A549 (cell line): ENCODE measurements at regions not wholly inside any gene's neighbourhood (a gene's known extent, or its start where the extent isn't known, plus 50 kb on each side); places are given as distances from the start of the nearest gene placed in this dataset.

Experiments used
- ATAC-seq, 2 experiments: fragments of 200-7000 bp in 1 of 2; fragments of >200 bp in 1 of 2; cut with Nextera tagmentation in 1 of 2; cut with Tn5 transposase in 1 of 2; 3 replicates each; pipeline versions ENCODE4 v1.8.0 to v1.9.1; 2018 to 2020; ENCODE audit warnings: mild to moderate bottlenecking in 1 of 2, moderate library complexity in 1 of 2
- CTCF ChIA-PET: fragments of 300-600 bp; sonication (Branson Sonifier 250); formaldehyde crosslinking; extraction: SDS; loops from one replicate; lab custom pipeline; 2021; ENCODE audit warnings: antibody characterized with exemption, inconsistent platforms; lab: Yijun Ruan, JAX
- POLR2A ChIA-PET: fragments of 350-600 bp; formaldehyde crosslinking; extraction: SDS; loops from one replicate; lab custom pipeline; 2021; ENCODE audit warnings: antibody characterized with exemption, inconsistent platforms; lab: Yijun Ruan, JAX
- DNase-seq, 2 experiments: peaks; one replicate each; pipeline versions ENCODE4 v3.0.0 to v3.0.0-alpha.2; 2011 to 2016; ENCODE audit warnings: low read depth in 1 of 2, low spot score in 1 of 2
- FAIRE-seq: peaks from 2 replicates; lab custom pipeline; 2011; peaks lifted over from hg19 to GRCh38; lab: Jason Lieb, UNC
- H3K27ac ChIP-seq, 2 experiments: fragments of >200 bp; sonication (Bioruptor Twin); formaldehyde crosslinking; 3 replicates each; pipeline ENCODE4 v1.5.1; 2016 to 2017
- H3K4me1 ChIP-seq: fragments of >200 bp; sonication (Bioruptor Twin); formaldehyde crosslinking; 3 replicates; pipeline ENCODE4 v1.6.1; 2016
- H3K4me2 ChIP-seq: fragments of >200 bp; sonication (Bioruptor Twin); formaldehyde crosslinking; 3 replicates; pipeline ENCODE4 v1.6.1; 2016
- H3K4me3 ChIP-seq: fragments of >200 bp; sonication (Bioruptor Twin); formaldehyde crosslinking; 3 replicates; pipeline ENCODE4 v1.5.1; 2016
- H3K9me3 ChIP-seq: fragments of >200 bp; sonication (Bioruptor Twin); formaldehyde crosslinking; 3 replicates; pipeline ENCODE4 v1.6.1; 2016
- BHLHE40 ChIP-seq: IDR thresholded peaks from 2 replicates; pipeline ENCODE4 v1.6.1; 2012; ENCODE audit warnings: low read depth, low read length, inconsistent platforms
- ESRRA ChIP-seq: fragments of 150-350 bp; IDR thresholded peaks from 2 replicates; pipeline ENCODE4 v1.6.1; 2014; ENCODE audit warnings: mild to moderate bottlenecking, low read length, borderline replicate concordance
- FOSB ChIP-seq: fragments of 250-450 bp; sonication (Bioruptor Pico); IDR thresholded peaks from 2 replicates; pipeline ENCODE4 v1.5.0; 2020; ENCODE audit warnings: mild to moderate bottlenecking, moderate library complexity
- FOSL2 ChIP-seq, 2 experiments: fragments of 450-650 bp in 1 of 2; fragments of >200 bp in 1 of 2; sonication (Bioruptor Twin) in 1 of 2; formaldehyde crosslinking; IDR thresholded peaks; 2 replicates each; pipeline versions ENCODE4 v1.5.0 to v1.6.1; 2016 to 2020; ENCODE audit warnings: mild to moderate bottlenecking in 1 of 2, moderate library complexity in 1 of 2
- HOXB5 ChIP-seq: fragments of 250-450 bp; sonication (Bioruptor Pico); IDR thresholded peaks from 2 replicates; pipeline ENCODE4 v1.5.0; 2020; ENCODE audit warnings: mild to moderate bottlenecking, moderate library complexity
- JUNB ChIP-seq: fragments of >200 bp; sonication (Bioruptor Twin); formaldehyde crosslinking; IDR thresholded peaks from 2 replicates; pipeline ENCODE4 v1.6.1; 2016
- KDM5A ChIP-seq: fragments of 200-600 bp; sonication (generic); IDR thresholded peaks from 2 replicates; pipeline ENCODE4 v1.6.1; 2016; ENCODE audit warnings: antibody characterized with exemption, mild to moderate bottlenecking
- NR3C1 ChIP-seq: fragments of >200 bp; sonication (Bioruptor Twin); formaldehyde crosslinking; IDR thresholded peaks from 3 replicates; pipeline ENCODE4 v1.6.1; 2017
- RAD21 ChIP-seq, 2 experiments: fragments of >200 bp in 1 of 2; sonication (Bioruptor Twin) in 1 of 2; formaldehyde crosslinking in 1 of 2; IDR thresholded peaks in 1 of 2; conservative IDR thresholded peaks in 1 of 2; 2 replicates in 1 of 2; 3 replicates in 1 of 2; pipeline ENCODE4 v1.6.1; 2012 to 2018; ENCODE audit warnings: inconsistent platforms in 1 of 2
- SMC3 ChIP-seq: fragments of >200 bp; sonication (Bioruptor Twin); formaldehyde crosslinking; IDR thresholded peaks from 3 replicates; pipeline ENCODE4 v1.6.1; 2018; ENCODE audit warnings: inconsistent platforms
- ZSCAN20 ChIP-seq: fragments of 250-450 bp; sonication (Bioruptor Pico); IDR thresholded peaks from 2 replicates; pipeline ENCODE4 v1.8.0; 2022; ENCODE audit warnings: mild to moderate bottlenecking, moderate library complexity
- WGBS: methylation state at CpG from one replicate; pipeline ENCODE4 v1.1.6; 2017; ENCODE audit errors: missing lambda C conversion rate; 5-methylcytosine and 5-hydroxymethylcytosine counted together
- TF ChIP-seq, protein P1 (sequence below): IDR thresholded peaks from 2 replicates; pipeline ENCODE4 v1.6.1; 2012
- TF ChIP-seq, protein P2 (sequence below): IDR thresholded peaks from 2 replicates; pipeline ENCODE4 v1.6.1; 2012
- TF ChIP-seq, protein P3 (sequence below): fragments of >200 bp; sonication (Bioruptor Twin); formaldehyde crosslinking; IDR thresholded peaks from 3 replicates; pipeline ENCODE4 v1.6.1; 2016
- TF ChIP-seq, protein P4 (sequence below): fragments of 250-450 bp; sonication (Bioruptor Pico); IDR thresholded peaks from 2 replicates; pipeline ENCODE4 v1.5.0; 2020; ENCODE audit warnings: low read depth, mild to moderate bottlenecking, moderate library complexity

DNA sequence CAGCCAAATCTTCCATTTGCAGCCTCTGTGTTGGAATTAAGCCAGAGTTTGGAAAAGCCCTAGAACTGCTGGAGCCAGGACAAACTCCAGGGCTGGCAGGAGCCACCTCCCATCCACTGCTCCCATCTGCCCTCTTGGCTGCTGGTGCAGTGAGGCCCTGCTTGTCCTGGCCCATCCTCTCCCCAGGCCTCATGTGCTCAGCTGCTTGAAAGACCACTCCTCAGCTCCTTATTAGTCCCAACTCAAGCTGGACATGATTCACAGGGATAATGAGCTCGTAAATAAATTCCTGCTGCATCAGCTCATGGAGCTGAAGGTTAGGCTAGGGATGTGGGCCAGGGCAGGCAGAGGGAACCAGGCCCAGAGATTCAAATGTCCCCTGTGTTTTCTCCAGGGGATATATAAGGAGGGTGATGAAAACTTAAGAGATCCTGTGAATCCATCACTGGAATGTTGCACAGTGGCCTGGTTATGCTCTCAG lies 282.8 kb downstream of the RPS24 start:
- TF ChIP-seq ESRRA (no peak), FOSL2 (IDR thresholded peaks at IDR 0.05) (no peak), FOSL2 (CRISPR knock-in tag; IDR thresholded peaks at IDR 0.05) (no peak), JUNB (no peak), BHLHE40 (no peak)
- TF ChIP-seq, protein P1, sequence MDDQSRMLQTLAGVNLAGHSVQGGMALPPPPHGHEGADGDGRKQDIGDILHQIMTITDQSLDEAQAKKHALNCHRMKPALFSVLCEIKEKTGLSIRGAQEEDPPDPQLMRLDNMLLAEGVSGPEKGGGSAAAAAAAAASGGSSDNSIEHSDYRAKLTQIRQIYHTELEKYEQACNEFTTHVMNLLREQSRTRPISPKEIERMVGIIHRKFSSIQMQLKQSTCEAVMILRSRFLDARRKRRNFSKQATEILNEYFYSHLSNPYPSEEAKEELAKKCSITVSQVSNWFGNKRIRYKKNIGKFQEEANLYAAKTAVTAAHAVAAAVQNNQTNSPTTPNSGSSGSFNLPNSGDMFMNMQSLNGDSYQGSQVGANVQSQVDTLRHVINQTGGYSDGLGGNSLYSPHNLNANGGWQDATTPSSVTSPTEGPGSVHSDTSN: no peak
- Histone ChIP-seq H3K9me3 (peaks cover 5% of the 10 kb centered on the region; the same call in 1 of the 3 replicates), H3K4me3 (no peak overlapping the region), H3K4me1 (peaks cover 7% of the 10 kb centered on the region; the same call in 2 of the 3 replicates), H3K4me2 (no peak overlapping the region), H3K27ac (no peak overlapping the region)
- 67% methylated on average over 1 of the region's 1 CpG for WGBS
- ChIA-PET CTCF (interaction anchor here (0.6 to 0.9 kb wide), 2 partner anchors 879 to 889 kb away, joined by 3 read pairs; no protein-coding TSS in a partner anchor), POLR2A (no interaction called here)
- FAIRE-seq (no peak), ATAC-seq (peak in 1 of 2 experiments; percentile 43; a peak in 2 of 6 replicates), DNase-seq (no peak)

DNA sequence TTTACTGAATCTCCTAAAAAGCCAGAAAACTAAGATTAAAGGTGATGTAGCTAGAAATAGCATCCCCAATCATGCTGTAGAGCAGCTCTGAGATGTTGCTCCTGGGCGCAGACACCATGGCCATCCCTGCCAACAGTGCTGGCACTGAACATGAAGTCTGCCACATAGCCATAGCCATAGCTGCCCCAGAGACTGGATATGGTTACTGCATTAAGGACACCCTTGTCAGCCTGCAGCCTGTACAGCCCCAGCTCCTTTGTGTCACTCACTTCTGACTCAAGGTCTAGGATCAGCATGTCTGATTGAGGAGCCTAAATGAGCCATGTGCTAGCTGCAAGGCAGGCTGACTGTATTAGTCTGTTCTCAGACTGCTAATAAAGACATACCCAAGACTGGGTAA lies 284.6 kb downstream of the RPS24 start:
- FAIRE-seq: no peak
- H3K4me3 ChIP-seq: no peak overlapping the region
- ChIA-PET POLR2A (no interaction called here), CTCF (interaction anchor here (1.1 kb wide), 1 partner anchor 15 kb away, joined by 4 read pairs; no protein-coding TSS in a partner anchor)
- 92% methylated on average over 1 of the region's 1 CpG for WGBS
- no peak for DNase-seq
- peaks cover 7% of the 10 kb centered on the region; the same call in 2 of the 3 replicates for H3K4me1 ChIP-seq
- no peak overlapping the region for H3K27ac ChIP-seq
- no peak for ATAC-seq
- TF ChIP-seq, protein P2, sequence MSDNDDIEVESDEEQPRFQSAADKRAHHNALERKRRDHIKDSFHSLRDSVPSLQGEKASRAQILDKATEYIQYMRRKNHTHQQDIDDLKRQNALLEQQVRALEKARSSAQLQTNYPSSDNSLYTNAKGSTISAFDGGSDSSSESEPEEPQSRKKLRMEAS: no peak
- TF ChIP-seq SMC3 (no peak), FOSL2 (IDR thresholded peaks at IDR 0.05) (no peak), FOSL2 (CRISPR knock-in tag; IDR thresholded peaks at IDR 0.05) (no peak)
- TF ChIP-seq, protein P3, sequence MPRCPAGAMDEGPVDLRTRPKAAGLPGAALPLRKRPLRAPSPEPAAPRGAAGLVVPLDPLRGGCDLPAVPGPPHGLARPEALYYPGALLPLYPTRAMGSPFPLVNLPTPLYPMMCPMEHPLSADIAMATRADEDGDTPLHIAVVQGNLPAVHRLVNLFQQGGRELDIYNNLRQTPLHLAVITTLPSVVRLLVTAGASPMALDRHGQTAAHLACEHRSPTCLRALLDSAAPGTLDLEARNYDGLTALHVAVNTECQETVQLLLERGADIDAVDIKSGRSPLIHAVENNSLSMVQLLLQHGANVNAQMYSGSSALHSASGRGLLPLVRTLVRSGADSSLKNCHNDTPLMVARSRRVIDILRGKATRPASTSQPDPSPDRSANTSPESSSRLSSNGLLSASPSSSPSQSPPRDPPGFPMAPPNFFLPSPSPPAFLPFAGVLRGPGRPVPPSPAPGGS: no peak
- TF ChIP-seq, protein P4, sequence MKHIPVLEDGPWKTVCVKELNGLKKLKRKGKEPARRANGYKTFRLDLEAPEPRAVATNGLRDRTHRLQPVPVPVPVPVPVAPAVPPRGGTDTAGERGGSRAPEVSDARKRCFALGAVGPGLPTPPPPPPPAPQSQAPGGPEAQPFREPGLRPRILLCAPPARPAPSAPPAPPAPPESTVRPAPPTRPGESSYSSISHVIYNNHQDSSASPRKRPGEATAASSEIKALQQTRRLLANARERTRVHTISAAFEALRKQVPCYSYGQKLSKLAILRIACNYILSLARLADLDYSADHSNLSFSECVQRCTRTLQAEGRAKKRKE: no peak
- peaks cover 5% of the 10 kb centered on the region; the same call in 1 of the 3 replicates for H3K9me3 ChIP-seq
- H3K4me2 ChIP-seq: no peak overlapping the region

DNA sequence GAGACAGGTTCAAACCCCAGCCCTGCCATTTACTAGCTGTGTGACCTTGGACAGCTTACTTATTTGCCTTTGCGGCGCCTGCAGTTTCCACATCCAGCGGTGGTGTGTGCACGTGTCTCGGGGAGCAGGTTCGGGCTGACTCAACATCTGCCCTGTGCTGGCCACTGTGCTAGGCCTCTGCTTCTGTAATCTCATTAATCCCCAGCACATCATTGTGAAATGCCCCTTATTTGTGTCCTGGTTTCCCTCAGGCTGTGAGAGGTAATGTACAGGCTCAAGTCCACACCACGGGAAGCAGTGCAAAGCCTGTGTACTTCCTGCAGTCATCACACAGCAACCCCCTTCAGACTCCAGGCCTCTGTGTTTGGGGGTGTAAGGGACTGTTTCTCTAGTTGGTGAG lies 285.7 kb downstream of the RPS24 start:
- peaks cover 5% of the 10 kb centered on the region; the same call in 1 of the 3 replicates for H3K9me3 ChIP-seq
- H3K4me3 ChIP-seq: no peak overlapping the region
- H3K4me1 ChIP-seq: peaks cover 7% of the 10 kb centered on the region; the same call in 2 of the 3 replicates
- CTCF ChIA-PET: no interaction called here
- WGBS: 91% methylated on average over 7 of the region's 7 CpGs
- no peak for TF ChIP-seq HOXB5 (CRISPR knock-in tag)
- TF ChIP-seq ZSCAN20 (CRISPR knock-in tag): no peak
- TF ChIP-seq, protein P4: no peak
- no peak for TF ChIP-seq NR3C1
- no peak for TF ChIP-seq BHLHE40
- TF ChIP-seq KDM5A: no peak
- TF ChIP-seq FOSB: no peak
- no peak for TF ChIP-seq RAD21 (conservative IDR thresholded peaks at IDR 0.05 in 1 of 2, IDR thresholded peaks at IDR 0.05 in 1 of 2)
- POLR2A ChIA-PET: no interaction called here
- FAIRE-seq (no peak), ATAC-seq (no peak), DNase-seq (no peak)
- H3K27ac ChIP-seq: no peak overlapping the region
- H3K4me2 ChIP-seq: no peak overlapping the region
